Inferior parietal cortex (tissue), 1 donor: ENCODE measurements at regions not wholly inside any gene's neighbourhood (a gene's known extent, or its start where the extent isn't known, plus 50 kb on each side); places are given as distances from the start of the nearest gene placed in this dataset.
"Not testable (repeated sequence)": the region's sequence is repeated elsewhere in the genome, so short reads cannot be mapped to it uniquely, and the experiment has no call there.

Experiments used
- DNase-seq: peaks from one replicate; pipeline ENCODE4 v3.0.0-alpha.2; 2016; ENCODE audit errors: extremely low spot score

DNA sequence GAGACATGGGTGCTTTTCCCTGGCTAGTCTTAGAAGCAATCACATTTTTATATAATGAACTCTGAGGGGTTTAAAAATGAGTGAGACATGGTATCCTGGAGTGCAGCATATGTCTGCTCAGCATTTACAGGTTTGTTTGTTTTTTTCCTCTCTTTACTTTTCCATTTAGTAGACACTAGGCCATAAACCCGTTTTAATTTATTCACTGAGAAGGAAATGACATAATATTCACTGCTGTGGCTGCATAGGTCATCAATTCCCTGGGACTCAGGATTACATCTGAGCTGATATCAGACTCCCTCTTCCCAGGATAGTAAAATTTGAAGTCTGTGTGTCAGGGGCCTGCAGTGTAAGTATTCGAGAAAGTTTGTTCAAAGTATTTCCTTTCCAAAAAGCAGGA lies 178.9 kb upstream of the SPRY1 start:
- DNase-seq: no peak

DNA sequence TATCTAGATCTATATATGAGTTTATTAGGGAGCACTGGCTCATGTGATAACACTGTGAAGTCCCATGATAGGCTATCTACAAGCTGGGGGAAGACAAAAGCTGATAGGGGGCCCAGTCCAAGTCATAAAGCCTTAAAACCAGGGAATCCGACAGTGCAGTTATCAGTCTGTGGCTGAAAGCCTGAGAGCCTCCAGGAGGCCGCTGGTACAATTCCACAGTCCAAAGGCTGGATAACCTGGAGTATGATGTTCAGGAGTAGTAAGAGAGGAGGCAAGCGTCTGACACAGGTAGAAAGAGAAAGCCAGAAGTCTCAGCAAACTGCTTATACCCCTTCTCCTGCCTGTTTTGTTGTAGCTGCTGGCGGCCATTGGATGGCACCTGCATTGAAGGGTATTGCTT lies 177.6 kb upstream of the SPRY1 start:
- DNase-seq: no peak

DNA sequence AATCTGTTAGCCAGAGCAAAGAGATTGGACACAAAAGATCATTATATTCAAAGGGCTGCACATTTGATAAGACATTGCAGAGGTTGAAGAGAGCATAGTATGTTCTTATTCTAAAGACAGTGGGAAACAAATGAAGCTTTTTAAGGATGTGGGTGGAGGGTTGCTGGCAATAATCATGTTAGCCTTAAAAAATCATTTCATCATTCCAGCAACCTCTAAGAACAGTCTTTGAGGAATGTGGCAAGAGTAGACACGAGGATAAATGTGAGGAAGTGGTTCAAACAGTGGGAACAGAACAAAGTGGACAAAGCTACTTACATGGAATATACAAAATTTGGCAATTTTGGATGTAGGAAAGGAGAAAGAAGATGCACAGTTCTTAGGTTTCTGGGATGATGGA lies 167.3 kb upstream of the SPRY1 start:
- no peak for DNase-seq

DNA sequence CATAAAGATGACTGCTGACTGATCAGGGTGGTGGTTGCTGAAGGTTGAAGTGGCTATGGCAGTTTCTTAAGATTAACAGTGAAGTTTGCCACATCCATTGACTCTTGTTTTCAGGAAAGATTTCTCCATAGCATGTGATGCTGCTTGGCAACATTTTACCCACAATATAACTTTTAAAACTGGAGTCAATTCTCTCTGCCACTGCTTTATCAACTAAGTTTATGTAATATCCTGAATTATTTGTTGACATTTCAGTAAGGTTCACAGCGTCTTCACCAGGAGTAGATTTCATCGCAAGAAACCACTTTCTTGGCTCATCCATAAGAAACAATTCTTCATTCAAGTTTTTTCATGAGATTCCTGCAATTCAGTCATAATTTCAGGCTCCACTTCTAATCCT lies 166.5 kb upstream of the SPRY1 start:
- no peak for DNase-seq

DNA sequence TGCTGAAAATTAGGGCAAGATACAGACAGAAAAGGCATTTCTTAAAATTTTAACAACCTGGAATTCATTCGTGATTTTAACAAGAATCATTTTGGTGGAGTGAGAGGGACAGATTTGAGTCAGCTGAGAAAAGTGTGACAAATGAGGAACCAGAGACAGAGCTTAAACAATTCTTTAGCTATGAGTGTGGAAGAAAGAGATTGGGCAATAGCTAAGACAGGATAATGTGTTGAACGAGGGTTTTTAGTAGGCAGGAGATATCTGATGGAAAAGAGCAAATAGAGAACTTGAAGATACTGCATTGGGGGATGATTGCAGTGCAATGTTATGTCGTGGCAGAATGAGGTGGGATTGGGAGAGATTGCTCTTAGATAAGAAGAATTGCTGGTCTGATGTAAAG lies 164.2 kb upstream of the SPRY1 start:
- no peak for DNase-seq

DNA sequence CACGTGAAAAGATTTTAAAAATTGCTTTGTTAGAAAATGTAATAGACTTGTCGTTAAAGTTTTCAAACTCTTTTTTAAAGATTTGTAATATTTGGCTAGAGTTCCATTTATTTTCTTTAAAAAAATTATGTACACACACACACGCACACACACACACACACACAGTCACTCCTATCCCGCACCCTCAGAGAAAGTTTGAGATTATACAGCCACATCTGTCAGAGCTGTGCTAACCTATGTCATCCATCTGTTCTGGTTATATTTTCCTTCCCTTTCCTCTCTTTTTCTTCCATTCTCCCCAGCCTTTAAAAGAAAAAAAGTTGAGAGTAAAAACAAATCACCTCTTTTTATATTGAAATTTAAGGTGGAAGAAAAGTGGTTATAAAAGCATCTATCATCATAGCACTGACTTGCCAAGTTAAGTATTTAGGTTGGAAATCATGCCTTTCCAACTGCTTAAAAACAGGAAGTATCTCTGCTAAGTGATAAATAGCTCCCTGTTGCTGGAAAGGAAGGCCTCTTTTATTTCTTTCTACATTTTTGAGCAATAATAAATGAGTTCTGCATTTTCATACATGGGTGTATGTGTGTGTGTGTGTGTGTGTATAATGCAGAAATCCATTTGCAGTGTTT lies 163.3 kb upstream of the SPRY1 start:
- no peak for DNase-seq

DNA sequence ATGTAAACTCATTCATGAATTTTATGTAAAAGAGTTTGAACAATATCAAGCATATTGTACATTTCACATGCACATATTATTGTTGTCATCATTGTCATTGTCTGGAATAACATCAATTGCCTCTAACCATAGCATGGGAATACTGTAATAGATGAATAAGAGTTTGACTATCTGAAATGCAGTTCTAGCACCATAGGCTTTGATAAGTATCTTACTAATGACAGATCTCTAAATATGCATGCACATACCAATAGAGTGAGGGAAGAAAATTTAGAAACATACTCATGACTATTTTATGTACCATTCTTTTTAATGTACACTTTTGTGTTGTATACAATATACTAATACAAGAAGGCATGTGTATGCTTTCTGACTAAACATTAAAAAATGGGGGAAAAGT lies 161.6 kb upstream of the SPRY1 start:
- DNase-seq: no peak

DNA sequence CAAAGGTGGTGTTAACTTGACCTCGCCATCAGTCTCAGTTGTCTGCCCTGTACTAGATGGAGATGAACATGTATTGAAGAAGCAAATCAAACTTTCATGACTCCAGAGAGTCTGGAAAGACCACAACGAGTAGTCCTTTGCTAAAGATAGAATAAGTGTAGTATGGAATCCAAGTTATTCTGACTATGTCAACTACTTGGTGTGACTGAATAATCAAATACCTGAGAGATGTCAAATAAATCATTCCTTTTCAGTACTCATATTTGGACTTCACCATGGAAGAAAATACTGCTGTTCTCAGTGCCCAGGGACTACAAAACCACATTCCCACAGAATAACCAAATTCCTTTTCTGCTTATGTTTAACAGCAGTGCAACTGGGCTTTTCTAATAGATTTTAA lies 161.2 kb upstream of the SPRY1 start:
- DNase-seq: no peak

DNA sequence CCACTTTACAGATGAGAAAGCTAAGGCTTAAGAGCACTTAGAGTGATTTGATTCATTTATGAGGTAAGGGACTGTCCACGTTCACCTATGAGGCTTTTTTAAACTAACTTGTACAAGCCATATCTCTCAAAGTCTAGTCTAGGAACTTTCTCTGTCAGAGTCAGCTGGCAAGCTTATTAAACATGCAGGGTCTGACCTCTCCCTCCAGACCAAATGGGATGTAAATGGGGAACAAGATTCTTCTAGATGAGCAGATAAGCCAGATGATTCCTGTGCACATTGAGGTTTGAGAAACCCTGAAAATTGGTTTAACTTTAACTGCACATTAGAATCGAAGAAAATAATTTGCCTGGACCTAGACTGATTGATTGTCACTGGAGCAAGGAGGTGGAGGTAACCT lies 160.0 kb upstream of the SPRY1 start:
- DNase-seq: no peak

DNA sequence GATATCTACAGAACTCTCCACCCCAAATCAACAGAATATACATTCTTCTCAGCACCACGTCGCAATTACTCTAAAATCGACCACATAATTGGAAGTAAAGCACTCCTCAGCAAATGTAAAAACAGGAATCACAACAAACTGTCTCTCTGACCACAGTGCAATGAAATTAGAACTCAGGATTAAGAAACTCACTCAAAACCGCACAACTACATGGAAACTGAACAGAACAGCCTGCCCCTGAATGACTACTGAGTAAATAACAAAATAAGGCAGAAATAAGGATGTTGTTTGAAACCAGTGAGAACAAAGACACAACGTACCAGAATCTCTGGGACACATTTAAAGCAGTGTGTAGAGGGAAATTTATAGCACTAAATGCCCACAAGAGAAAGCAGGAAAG lies 156.3 kb upstream of the SPRY1 start:
- not testable (repeated sequence) for DNase-seq

DNA sequence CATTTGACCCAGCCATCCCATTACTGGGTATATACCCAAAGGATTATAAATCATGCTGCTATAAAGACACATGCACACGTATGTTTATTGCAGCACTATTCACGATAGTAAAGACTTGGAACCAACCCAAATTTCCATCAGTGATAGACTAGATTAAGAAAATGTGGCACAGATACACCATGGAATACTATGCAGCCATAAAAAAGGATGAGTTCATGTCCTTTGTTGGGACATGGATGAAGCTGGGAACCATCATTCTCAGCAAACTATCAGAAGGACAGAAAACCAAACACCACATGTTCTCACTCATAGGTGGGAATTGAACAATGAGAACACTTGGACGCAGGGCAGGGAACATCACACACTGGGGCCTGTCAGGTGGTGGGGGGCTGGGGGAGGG lies 153.4 kb upstream of the SPRY1 start:
- DNase-seq: not testable (repeated sequence)

DNA sequence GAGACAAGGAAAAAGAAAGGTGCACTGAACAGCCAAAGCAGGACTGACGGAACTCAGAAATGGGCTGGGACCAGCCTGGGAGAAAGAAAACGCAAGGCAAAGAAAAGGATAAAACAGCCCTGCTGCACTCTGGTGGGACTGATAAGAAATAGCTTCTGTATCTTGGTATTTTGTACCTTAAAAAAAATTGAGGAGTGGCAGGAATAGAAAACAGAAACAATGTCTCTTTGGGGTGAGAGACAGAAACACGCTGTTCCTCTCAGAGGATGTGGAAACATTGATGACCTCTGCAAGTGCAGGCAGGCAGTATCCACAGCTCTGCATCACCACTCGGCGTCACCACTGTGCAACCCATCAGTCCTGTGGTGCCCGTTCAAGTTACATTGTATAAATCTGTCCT lies 152.5 kb upstream of the SPRY1 start:
- no peak for DNase-seq

DNA sequence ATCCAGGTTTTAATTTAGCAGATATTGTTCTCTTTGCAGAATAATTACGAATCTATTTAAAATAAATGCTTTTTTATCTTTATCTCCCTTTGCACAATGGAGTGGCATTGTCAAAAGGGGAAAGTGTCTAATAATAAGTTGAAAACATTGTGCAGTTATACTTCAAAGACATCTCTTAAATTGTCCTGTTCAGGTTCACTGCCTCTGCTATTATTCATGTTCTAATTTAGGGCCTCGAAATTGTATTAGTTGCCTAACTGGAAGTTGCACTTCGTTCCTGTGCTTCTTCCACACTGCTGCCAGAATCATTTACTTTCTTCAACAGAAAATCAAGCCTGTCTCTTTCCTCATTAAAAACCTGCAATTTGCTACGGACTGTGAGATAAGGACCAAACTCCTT lies 150.5 kb upstream of the SPRY1 start:
- no peak for DNase-seq

DNA sequence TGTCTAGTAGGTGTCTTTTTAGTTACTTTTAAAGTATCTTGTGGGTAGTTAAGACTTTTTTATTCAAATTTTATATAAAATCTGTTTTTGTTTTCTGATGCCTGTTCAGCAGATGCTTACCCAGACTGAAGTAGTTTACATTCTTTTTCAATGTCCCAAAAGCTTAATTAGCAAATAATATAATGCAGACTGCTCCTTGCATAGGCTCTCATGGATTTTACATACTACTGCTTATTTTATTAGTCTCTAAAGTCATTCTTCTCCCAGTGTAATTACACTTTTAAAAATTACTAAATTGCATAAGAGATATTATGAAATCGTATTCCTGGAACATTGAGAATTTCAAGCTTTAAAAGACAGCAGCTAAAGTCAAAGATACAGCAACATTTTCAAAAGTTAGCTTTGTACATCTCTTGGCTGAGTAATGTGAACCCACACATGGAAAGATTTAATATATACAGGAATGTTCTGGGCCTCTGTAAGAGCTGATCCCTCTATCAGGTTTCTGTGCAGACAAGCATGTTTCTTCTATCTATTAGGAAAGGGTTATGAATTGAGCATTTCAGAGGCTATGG lies 148.4 kb upstream of the SPRY1 start:
- DNase-seq: no peak

DNA sequence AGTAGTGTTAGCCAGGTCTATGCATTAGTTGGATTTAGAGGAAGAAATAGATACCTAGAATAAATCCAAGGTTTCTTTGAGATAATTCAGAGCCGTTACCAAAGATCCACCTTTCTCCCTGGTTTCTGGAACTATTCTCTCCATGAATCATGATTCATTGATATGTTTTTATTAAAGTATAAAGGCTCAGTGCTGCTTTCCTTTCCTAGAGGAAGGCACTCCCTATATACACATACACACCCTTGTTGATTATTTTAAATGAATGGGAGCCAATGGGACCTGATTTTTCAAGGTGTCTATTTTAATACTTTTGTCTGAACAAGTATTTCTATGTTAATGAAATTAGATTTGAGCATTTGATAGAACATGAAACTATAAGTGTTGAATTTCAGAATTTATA lies 146.8 kb upstream of the SPRY1 start:
- DNase-seq: no peak

DNA sequence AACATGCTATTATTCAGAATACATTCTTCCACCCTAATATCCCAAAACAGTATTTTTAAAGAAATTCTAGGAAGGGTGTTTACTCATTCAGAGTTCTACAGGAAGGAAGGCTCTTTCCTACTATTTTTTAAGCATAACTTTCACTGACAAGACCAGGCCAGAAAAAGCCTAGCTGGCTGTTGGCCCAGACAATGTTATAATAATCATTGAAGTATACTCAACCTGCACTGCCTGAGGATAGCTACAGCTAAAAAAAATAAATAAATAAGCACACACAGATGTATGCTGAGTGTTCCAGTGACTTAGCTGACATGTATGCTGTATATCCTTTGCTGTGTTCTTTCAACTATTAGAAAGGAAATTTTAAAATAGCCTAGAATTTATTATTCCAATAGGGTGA lies 145.8 kb upstream of the SPRY1 start:
- no peak for DNase-seq

DNA sequence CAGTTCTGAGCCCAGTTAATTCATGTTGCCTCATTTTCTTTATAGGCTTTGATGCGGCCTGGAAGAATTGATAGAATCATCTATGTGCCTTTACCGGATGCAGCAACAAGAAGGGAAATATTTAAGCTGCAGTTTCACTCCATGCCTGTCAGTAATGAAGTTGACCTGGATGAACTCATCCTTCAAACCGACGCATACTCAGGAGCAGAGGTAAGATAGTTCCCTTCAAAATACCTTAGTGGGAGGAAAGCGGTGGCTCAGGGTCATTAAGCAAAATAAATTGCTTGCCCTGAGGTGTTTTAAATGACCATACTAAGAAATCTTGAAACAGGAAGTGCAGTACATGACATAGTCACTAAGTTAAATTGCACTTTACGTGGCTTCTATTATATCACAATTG lies 140.6 kb upstream of the SPRY1 start:
- DNase-seq: no peak

DNA sequence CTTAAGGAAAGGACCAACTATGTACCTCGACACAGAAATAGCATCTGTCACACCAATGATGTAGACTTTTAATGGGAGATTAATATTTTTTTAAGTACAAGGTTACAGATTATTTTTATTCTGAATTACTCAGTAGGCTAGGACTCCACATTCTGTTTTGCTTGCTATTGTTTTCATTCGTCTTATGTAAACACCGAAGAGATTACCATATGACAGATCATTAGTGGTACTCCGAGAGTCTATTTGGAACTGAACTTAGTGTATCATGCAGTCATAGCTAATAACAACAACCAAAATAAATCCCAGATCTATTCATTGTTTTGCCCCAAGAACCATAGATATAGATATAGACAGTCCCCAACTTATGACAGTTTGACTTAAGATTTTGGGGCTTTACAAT lies 139.7 kb upstream of the SPRY1 start:
- DNase-seq: no peak

DNA sequence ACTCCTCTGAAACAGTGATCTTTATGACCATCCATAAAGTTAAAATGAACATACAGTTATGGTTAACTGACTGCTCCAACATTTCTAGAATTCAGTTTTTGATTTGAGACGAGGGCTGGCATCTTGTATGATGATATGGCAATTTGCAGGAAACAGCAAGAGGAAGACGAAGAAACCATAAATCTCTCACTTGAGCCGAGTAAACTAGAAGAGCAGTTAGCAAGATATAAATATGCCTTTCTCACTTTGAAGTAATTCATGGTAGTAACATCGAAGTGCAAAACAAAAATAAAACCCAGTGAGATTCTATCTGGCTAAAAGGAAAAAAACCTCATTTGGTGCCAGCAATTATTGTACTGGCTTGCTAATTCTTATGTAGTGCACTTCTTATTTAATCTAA lies 139.0 kb upstream of the SPRY1 start:
- DNase-seq: no peak

DNA sequence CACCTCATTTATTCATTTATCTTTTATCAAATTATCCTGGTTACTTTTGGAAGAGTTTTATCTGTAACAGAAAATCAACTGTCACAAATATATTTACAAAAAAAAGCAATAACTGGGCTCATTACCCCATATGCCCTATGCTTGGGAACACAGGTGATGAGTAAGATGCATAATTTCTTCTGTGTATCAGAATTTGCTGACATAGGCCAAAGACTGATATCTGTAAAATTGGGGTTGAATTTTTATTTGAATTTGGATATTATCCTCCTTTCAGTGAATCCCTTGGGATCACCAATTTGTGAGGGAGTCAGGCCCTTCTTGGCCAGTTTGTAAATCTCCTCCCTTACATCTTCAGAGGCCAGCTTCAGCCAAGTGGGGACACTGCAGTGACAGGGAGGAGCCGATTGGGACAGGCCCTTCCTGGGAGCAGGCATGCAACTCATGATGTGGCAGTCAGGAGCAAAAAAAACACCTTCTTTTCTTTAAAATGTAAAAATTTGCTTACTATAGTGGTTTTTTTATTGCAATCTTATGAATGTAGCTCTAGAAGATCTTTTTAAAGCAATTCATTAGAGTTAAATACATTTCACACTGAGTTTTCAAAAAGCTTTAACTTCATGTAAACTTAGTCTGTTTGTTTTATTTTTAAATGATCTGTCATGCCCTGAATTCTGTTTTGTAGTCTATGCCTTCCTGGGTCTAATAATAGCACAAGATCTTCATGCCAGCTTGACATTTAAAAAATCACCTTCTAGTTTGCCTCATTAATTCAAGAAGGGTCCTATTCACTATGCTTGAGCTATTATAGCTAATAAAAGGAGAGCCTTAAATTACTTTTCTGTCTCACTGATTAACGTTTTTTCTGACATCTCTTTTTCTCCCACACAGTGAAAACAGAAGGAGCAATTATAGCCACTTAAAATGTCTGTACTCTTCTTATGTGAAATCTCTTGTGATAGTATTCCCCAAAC lies 136.6 kb upstream of the SPRY1 start:
- no peak for DNase-seq

DNA sequence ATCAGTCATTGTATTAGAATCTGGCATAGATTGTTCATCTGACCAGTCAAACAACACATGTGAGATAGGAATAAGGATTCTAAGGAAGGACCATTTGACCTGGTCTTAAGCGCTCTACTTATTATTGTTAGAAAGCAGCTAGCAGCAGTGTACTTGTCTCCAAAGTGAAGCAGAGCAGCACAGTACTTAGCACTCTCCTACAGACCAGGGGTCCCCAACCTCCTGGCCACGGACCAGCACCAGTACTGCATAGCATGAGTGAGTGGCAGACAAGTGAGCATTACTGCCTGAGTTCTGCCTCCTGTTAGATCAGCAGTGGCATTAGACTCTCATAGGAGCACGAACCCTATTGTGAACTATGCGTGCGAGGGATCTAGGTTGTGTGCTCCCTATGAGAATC lies 135.9 kb upstream of the SPRY1 start:
- DNase-seq: no peak

DNA sequence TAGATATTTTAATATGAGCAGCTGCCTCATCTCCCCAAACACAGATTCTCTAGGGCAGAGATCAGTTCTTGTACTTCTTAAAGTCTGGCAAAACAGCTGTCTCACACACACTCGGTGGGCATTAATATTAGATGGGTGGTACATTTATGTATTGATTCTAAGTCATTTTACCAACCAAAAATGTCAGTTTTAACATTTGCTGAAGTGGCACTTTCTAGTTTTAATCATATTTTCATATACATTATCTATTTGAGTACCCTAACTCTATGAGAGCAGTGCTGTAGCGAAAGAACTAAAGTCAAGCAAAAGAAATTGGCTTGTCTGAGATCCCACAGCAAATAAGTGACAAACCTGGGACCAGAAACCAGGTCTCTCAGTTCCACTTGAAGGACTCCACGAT lies 134.5 kb upstream of the SPRY1 start:
- DNase-seq: no peak

DNA sequence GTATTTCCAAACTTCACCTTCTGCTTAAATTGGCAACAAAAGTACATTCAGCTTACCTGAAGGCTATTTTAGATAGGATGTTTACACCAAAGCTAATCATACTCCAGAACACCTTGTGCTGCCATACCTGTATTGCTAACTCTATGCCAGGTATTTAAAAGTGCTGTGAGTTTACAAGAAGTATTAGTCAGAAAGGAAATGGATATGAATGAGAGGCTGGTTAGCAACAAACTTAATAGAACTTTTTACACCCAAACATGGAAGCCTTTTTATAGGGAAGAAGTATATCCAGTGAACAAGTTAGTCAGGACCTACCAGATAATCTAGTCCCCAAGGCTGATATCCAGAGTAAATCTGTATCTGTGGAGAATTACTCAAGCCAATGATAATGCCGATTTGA lies 131.2 kb upstream of the SPRY1 start:
- DNase-seq: no peak
